GM12865 (cell line): ENCODE measurements at regions not wholly inside any gene's neighbourhood (a gene's known extent, or its start where the extent isn't known, plus 50 kb on each side); places are given as distances from the start of the nearest gene placed in this dataset.

Experiments
- DNase-seq: peaks from one replicate; pipeline ENCODE4 v3.0.0; 2010; ENCODE audit warnings: low read depth
- H3K4me3 ChIP-seq: 2 replicates; pipeline ENCODE4 v1.5.1; 2011; ENCODE audit warnings: mild to moderate bottlenecking, low read depth, low read length, control low read depth
- TF ChIP-seq, protein P1 (sequence below): IDR thresholded peaks from 2 replicates; pipeline ENCODE4 v1.5.1; 2011; ENCODE audit warnings: low read length, control low read depth, low read depth, inconsistent platforms; ENCODE audit not compliant: insufficient read depth; ENCODE audit errors: missing control alignments

DNA sequence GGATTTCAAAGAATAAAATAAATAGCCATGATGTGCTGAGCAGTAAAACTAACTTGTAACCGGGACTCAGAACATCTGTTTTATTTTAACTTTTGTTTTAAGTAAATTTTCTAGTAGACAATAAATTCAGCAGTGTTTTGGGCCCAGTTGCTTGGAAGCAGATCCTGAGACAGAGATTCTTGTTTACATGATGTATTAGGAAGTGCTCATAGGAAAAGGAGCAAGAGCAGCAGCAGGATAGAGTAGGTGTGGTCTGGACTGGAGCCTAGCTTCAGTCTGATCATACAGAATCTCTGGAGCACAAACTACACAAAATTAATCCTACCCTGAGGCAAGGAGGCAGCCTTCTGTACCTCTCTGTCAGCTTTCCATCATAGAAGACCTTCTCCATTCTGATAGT, 139.2 kb upstream of the CCNH start:
- no peak overlapping the region for H3K4me3 ChIP-seq
- no peak for DNase-seq
- TF ChIP-seq, protein P1, sequence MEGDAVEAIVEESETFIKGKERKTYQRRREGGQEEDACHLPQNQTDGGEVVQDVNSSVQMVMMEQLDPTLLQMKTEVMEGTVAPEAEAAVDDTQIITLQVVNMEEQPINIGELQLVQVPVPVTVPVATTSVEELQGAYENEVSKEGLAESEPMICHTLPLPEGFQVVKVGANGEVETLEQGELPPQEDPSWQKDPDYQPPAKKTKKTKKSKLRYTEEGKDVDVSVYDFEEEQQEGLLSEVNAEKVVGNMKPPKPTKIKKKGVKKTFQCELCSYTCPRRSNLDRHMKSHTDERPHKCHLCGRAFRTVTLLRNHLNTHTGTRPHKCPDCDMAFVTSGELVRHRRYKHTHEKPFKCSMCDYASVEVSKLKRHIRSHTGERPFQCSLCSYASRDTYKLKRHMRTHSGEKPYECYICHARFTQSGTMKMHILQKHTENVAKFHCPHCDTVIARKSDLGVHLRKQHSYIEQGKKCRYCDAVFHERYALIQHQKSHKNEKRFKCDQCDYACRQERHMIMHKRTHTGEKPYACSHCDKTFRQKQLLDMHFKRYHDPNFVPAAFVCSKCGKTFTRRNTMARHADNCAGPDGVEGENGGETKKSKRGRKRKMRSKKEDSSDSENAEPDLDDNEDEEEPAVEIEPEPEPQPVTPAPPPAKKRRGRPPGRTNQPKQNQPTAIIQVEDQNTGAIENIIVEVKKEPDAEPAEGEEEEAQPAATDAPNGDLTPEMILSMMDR: no peak

GRCh38 chr5:87541676-87542075, 128.9 kb upstream of the CCNH start:
- no peak for DNase-seq
- TF ChIP-seq, protein P1: no peak

DNA sequence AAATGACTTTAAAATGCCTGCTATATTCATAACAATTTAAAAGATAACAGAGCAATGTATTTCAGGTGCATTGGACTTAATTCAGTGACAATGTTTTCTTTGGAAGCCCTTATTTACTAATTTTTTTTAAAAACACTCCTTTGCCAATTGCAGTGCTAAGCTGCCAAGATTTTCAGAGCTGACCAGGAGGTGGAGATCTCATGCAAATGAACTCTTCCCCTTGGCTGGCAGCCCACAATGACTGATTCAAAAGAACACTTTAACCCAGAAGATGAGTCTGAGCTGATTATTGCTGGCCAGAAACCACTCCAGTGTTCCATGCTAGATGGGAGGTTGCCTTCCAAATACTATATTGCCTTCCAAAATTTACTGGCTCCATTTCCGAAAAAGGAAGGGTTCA, 128.3 kb upstream of the CCNH start:
- no peak overlapping the region for H3K4me3 ChIP-seq
- TF ChIP-seq, protein P1: no peak
- peak; percentile 9 for DNase-seq

More at GRCh38 chr5:87541676-87542075, 128.9 kb upstream of the CCNH start:
- H3K4me3 ChIP-seq: no peak overlapping the region

DNA sequence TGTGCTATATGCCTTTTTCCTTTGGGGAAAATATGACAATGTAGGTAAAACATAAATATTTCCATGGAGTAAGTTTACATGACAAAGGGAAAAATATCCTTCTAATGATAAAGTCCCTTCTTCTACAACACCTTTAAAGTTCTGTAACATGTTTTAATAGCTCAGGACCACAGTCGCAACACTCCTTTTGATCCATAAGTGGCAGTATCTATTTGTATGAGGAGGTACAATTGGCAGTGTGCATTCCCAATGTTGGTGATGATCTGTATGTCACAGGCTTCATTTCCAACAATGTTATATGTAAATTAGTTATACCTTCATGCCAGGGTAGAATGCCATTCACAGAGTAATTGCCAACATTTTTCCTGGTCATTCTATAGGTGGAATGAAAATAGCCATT, 127.1 kb upstream of the CCNH start:
- DNase-seq: no peak

DNA sequence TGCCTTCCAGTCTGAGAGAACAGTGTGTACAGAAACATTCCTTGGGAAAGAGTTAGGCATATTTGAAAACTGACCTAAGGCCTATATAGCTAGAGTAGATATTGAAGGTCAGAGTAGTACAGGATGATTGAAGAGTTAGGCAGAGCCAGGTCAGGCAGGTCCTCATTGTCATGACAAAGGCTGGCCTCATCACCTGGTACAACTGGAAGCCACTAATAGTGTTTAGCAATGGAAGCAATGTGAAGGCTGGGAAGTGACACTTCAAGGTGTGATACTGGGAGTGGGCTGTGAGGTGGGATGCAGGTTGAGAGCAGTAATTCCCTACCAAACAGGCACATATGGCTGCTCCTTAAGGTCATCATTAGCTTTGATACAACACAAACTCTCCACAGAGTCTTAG, 123.6 kb upstream of the CCNH start:
- no peak overlapping the region for H3K4me3 ChIP-seq
- TF ChIP-seq, protein P1: no peak
- DNase-seq: no peak

More for the DNA sequence above, 127.1 kb upstream of the CCNH start:
- TF ChIP-seq, protein P1: no peak
- H3K4me3 ChIP-seq: no peak overlapping the region

DNA sequence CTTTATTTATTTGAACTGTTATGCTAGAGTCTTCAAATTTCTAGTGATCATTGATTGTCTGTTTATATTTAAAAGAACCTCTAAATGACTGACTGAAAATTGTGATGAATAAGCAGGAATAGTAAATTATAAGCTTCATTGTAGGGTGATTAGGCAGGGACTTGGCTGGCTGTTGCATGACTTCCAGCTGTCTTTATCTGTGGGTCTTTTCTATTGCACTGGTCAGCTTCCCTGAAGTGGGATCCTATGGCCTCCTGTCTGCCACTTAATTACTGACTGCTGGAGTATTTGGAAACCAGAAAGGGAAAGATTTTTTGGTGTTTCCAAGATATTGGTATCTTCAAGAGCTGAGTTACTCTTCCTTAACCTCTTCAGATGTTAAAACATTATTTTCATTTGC, 123.0 kb upstream of the CCNH start:
- no peak for DNase-seq
- TF ChIP-seq, protein P1: no peak
- H3K4me3 ChIP-seq: no peak overlapping the region

DNA sequence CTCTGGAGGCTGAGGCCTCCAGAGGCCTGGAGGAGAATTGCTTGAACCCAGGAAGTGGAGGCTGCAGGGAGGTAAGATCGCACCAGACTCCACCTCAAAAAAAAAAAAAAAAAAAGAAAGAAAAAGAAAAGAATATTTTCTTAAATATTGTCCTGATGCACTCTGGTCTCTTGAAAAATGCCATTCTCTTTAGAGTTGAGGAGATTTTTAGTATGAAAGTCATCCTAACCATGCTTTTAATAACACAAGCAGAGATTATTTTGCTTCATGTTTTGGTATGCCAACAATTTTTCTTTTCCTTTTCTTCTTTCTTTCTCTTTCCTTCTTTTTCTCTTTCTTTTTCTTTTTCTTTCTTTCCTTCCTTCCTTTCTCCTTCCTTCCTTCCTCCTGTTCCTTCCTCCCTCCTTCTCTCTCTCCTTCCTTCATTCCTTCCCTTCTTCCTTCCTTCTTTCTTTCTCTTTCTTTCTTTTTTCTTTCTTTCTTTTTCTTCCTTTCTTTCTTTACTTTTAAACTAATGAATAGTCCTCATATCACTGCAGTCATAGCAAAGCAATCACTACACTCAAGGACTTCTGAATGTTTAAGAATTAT, 116.9 kb upstream of the CCNH start:
- TF ChIP-seq, protein P1: no peak
- no peak for DNase-seq

More for the DNA sequence above, 116.9 kb upstream of the CCNH start:
- H3K4me3 ChIP-seq: no peak overlapping the region
